CD4-positive, alpha-beta T cell (primary cell): ENCODE measurements at regions not wholly inside any gene's neighbourhood (a gene's known extent, or its start where the extent isn't known, plus 50 kb on each side); places are given as distances from the start of the nearest gene placed in this dataset.

Source experiments
- ATAC-seq: fragments of 200-7000 bp; cut with Tn5 transposase; one replicate; pipeline ENCODE4 v1.10.0; 2022; ENCODE audit warnings: mild to moderate bottlenecking; ENCODE audit not compliant: poor library complexity
- CTCF ChIA-PET: fragments of 350-600 bp; sonication (Branson Sonifier 250); formaldehyde crosslinking; loops from one replicate; lab custom pipeline; 2021; ENCODE audit warnings: antibody characterized with exemption, inconsistent platforms; lab: Charles Lee
- POLR2A ChIA-PET: fragments of 350-600 bp; sonication (Branson Sonifier 250); formaldehyde crosslinking; loops from one replicate; lab custom pipeline; 2021; ENCODE audit warnings: antibody characterized with exemption, inconsistent platforms; lab: Charles Lee
- DNase-seq, 14 experiments: peaks; one replicate each; pipeline ENCODE4 v3.0.0-alpha.2; 2013 to 2020; ENCODE audit warnings: mixed read lengths in 2 of 14
- H3K27ac ChIP-seq, 2 donors: one replicate each; pipeline versions ENCODE4 v1.5.1 to v1.7.0; 2013; ENCODE audit warnings: low read length in 2 of 2, low read depth in 1 of 2, mild to moderate bottlenecking in 1 of 2
- H3K27me3 ChIP-seq, 2 experiments: 1 replicate in 1 of 2; 2 replicates in 1 of 2; pipeline versions ENCODE4 v1.6.1 to v1.7.0; 2013; ENCODE audit warnings: low read length in 2 of 2, control low read depth in 1 of 2, mild to moderate bottlenecking in 1 of 2, moderate library complexity in 1 of 2; ENCODE audit not compliant: insufficient read depth in 2 of 2, control insufficient read depth in 1 of 2
- H3K36me3 ChIP-seq: one replicate; pipeline ENCODE4 v1.6.1; 2013; ENCODE audit warnings: low read length, control low read depth; ENCODE audit not compliant: insufficient read depth
- H3K4me1 ChIP-seq: one replicate; pipeline ENCODE4 v1.6.1; 2013; ENCODE audit warnings: low read length, control low read depth; ENCODE audit not compliant: insufficient read depth
- H3K4me3 ChIP-seq: one replicate; pipeline ENCODE4 v1.5.1; 2013; ENCODE audit warnings: mild to moderate bottlenecking, low read length, moderate library complexity
- H3K9me3 ChIP-seq, 2 experiments: 1 replicate in 1 of 2; 2 replicates in 1 of 2; pipeline versions ENCODE4 v1.6.1 to v1.7.0; 2013; ENCODE audit warnings: low read length in 2 of 2, mild to moderate bottlenecking in 2 of 2, control low read depth in 1 of 2, moderate library complexity in 1 of 2; ENCODE audit not compliant: control insufficient read depth in 1 of 2, insufficient read depth in 1 of 2
- H3K27ac Mint-ChIP-seq: one replicate; pipeline ENCODE4 v1.8.0; 2020; ENCODE audit warnings: mixed read lengths
- H3K27me3 Mint-ChIP-seq: one replicate; pipeline ENCODE4 v1.8.0; 2021; ENCODE audit warnings: mixed read lengths
- H3K36me3 Mint-ChIP-seq: one replicate; pipeline ENCODE4 v1.8.0; 2021; ENCODE audit warnings: low read depth, mixed read lengths
- H3K4me1 Mint-ChIP-seq: one replicate; pipeline ENCODE4 v1.8.0; 2021; ENCODE audit warnings: low read depth, mixed read lengths
- H3K4me3 Mint-ChIP-seq: one replicate; pipeline ENCODE4 v1.8.0; 2020; ENCODE audit warnings: mild to moderate bottlenecking, mixed read lengths
- H3K9me3 Mint-ChIP-seq: one replicate; pipeline ENCODE4 v1.8.0; 2020; ENCODE audit warnings: mixed read lengths
- intact Hi-C, 2 experiments: fragments of 100-400 bp; cut with DNase I in 1 of 2; cut with micrococcal nuclease in 1 of 2; formaldehyde crosslinking; loops; one replicate each; pipeline versions ENCODE4 v1.15.1 to v1.9.0; 2023 to 2025; cut with DNase I, micrococcal nuclease
- TF ChIP-seq, protein P1 (sequence below): fragments of 200-600 bp; IDR thresholded peaks from one replicate; pipeline ENCODE4 v1.8.0; 2022; ENCODE audit warnings: antibody characterized with exemption, mild to moderate bottlenecking

- intact Hi-C loops = no loop called here
- TF ChIP-seq, protein P1, sequence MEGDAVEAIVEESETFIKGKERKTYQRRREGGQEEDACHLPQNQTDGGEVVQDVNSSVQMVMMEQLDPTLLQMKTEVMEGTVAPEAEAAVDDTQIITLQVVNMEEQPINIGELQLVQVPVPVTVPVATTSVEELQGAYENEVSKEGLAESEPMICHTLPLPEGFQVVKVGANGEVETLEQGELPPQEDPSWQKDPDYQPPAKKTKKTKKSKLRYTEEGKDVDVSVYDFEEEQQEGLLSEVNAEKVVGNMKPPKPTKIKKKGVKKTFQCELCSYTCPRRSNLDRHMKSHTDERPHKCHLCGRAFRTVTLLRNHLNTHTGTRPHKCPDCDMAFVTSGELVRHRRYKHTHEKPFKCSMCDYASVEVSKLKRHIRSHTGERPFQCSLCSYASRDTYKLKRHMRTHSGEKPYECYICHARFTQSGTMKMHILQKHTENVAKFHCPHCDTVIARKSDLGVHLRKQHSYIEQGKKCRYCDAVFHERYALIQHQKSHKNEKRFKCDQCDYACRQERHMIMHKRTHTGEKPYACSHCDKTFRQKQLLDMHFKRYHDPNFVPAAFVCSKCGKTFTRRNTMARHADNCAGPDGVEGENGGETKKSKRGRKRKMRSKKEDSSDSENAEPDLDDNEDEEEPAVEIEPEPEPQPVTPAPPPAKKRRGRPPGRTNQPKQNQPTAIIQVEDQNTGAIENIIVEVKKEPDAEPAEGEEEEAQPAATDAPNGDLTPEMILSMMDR = no peak
- Mint-ChIP-seq H3K27ac (no peak overlapping the region), H3K4me1 (peaks cover 10% of the 10 kb centered on the region), H3K4me3 (no peak overlapping the region), H3K27me3 (no peaks in the 10 kb centered on the region), H3K9me3 (no peaks in the 10 kb centered on the region), H3K36me3 (no peaks in the 10 kb centered on the region)
- ChIA-PET CTCF (interaction anchor here (0.7 kb wide), 1 partner anchor 323 kb away, joined by 3 read pairs; no protein-coding TSS in a partner anchor), POLR2A (no interaction called here)
- Histone ChIP-seq H3K4me1 (peaks cover 7% of the 10 kb centered on the region), H3K4me3 (no peak overlapping the region), H3K27ac (no peak overlapping the region), H3K27me3 (peaks cover 0 to 18% of the 10 kb centered on the region in 2 experiments), H3K9me3 (no peaks in the 10 kb centered on the region), H3K36me3 (no peaks in the 10 kb centered on the region)
- ATAC-seq = no peak
- no peak for DNase-seq
Measured at GRCh38 chr12:45648070-45648469, 81.4 kb upstream of the ARID2 start.

DNA sequence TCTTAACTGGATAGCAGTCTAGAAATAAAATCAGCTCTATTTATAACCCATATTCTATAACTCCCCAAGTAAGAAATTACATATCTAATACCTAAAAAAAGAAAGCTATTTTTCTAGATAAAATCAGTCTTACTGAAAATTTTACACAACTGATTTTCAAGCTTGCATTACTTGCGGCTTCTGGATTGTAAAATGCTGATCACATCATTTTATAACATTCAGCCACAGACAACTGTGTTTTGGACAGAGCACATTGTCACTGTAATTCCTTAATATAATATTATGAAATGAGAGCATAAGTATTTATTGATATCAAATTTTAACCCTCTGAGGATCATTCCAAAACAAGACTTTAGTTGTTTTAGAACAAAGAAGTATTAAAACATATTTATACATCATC lies 78.5 kb upstream of the ARID2 start:
- H3K27me3 ChIP-seq = peaks cover 0 to 18% of the 10 kb centered on the region in 2 experiments
- TF ChIP-seq, protein P1 = no peak
- Mint-ChIP-seq H3K4me3 (no peak overlapping the region), H3K36me3 (no peaks in the 10 kb centered on the region), H3K9me3 (no peaks in the 10 kb centered on the region), H3K4me1 (peaks cover 8% of the 10 kb centered on the region), H3K27ac (no peak overlapping the region), H3K27me3 (peaks cover 7% of the 10 kb centered on the region)
- no peaks in the 10 kb centered on the region for H3K4me1 ChIP-seq
- DNase-seq = no peak
- no peaks in the 10 kb centered on the region for H3K36me3 ChIP-seq
- no peak for ATAC-seq
- no peak overlapping the region for H3K27ac ChIP-seq
- intact Hi-C loops = no loop called here
- ChIA-PET CTCF (no interaction called here), POLR2A (no interaction called here)
- no peaks in the 10 kb centered on the region for H3K9me3 ChIP-seq
- H3K4me3 ChIP-seq = no peak overlapping the region

GRCh38 chr12:45654002-45654665 lies 75.4 kb upstream of the ARID2 start:
- H3K4me3 ChIP-seq = no peak overlapping the region
- no peaks in the 10 kb centered on the region for H3K9me3 ChIP-seq
- Mint-ChIP-seq H3K27me3 (peaks cover 7% of the 10 kb centered on the region), H3K36me3 (no peaks in the 10 kb centered on the region), H3K9me3 (no peaks in the 10 kb centered on the region), H3K27ac (no peak overlapping the region), H3K4me1 (peaks cover 8% of the 10 kb centered on the region), H3K4me3 (no peak overlapping the region)
- intact Hi-C loops = loop anchor here in 1 of 2 experiments (2.0 kb wide), 1 partner anchor 91 kb away; no protein-coding TSS in a partner anchor
- ATAC-seq = no peak
- TF ChIP-seq, protein P1 = no peak
- H3K36me3 ChIP-seq = no peaks in the 10 kb centered on the region
- H3K27me3 ChIP-seq = peaks cover 0 to 18% of the 10 kb centered on the region in 2 experiments
- ChIA-PET CTCF (interaction anchor here (0.6 to 2.1 kb wide), 4 partner anchors 32 to 1324 kb away, joined by 3 to 17 read pairs (median 3); no protein-coding TSS in a partner anchor), POLR2A (interaction anchor here (3.3 kb wide), 1 partner anchor 72 kb away, joined by 25 read pairs; no protein-coding TSS in a partner anchor)
- no peak for DNase-seq
- H3K4me1 ChIP-seq = no peaks in the 10 kb centered on the region
- H3K27ac ChIP-seq = no peak overlapping the region
